ENCODE measurements at regions not wholly inside any gene's neighbourhood (a gene's known extent, or its start where the extent isn't known, plus 50 kb on each side); places are given as distances from the start of the nearest gene placed in this dataset.

DNA sequence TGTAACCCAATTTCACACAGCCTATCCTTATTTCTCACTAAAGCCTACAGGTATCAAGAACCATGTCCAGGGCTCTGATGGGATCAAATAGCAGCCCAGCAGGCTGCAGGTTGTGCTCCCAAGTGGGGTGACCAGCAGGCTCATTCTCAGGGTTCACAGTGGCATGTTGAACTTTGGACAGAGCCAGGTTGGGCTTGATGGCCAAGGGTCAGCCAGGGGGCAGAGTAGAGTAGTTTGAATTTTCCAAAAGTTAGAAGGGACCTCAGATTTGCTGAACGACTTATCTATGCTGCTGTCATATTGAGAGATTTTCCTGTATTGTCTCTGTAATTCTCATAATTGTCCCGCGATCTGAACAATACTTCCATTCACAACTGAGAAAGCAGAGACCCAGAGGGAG is 310.8 kb upstream of the BOD1L1 start:
- no peak for DNase-seq (ENCODE audit: low read depth)

DNA sequence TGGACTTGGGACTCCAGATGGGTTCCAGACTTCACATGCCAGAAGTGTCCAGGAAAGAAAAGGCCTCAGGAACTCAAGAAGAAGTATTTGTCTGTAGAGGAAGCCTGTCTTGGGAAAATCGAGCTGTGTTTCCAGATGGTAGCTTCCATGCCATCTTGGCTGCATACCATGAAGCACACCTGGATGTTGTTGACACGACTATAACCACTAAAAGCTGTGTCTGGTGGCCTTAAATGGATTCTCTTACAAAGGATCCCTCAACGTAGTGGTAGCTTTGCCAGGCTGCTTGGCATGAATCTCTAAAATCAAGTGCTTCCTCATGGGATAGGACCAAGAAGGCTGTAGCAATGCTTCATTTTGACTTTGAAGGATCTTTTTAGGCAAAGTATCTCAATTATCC is 313.4 kb upstream of the BOD1L1 start:
- DNase-seq (ENCODE audit: low read depth) = no peak

DNA sequence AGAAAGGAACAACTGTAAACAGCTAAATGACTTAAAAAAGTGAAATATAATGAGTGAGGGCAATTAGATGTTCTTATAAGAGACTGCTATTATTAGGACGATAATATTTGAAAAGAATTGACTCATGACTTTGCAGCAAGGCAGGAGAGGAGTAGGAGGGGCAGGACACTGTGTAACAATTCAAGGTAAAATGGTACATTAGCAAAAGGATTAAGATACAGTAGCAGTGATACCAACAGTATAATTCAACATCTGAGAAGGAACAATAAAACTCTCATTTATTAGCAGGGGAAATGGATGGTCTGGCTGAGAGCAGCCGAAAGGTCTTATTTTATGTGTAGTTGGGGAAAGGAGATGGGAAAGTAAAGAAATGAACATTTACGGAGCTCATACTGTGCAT is 315.5 kb upstream of the BOD1L1 start:
- DNase-seq (ENCODE audit: low read depth) = no peak

DNA sequence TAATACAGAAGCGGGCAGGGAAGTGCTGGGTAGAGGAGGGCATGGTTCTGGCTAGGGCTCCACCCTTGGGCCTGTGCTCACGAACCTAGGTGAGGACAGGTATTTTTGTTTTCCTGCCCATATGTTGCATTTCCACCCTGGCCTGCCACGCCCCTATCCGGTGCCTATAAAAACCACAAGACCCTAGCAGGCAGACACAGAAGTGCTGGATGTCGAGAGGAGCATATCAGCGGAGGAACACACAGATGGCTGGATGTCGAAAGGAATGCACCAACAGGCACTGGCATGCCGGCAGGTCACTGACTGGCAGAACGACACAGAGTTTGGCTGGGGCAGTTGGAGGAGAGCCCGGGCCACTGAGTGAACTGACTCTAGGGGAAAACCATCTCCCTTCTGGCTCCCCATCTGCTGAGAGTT is 316.6 kb upstream of the BOD1L1 start:
- DNase-seq (ENCODE audit: low read depth) = no peak

DNA sequence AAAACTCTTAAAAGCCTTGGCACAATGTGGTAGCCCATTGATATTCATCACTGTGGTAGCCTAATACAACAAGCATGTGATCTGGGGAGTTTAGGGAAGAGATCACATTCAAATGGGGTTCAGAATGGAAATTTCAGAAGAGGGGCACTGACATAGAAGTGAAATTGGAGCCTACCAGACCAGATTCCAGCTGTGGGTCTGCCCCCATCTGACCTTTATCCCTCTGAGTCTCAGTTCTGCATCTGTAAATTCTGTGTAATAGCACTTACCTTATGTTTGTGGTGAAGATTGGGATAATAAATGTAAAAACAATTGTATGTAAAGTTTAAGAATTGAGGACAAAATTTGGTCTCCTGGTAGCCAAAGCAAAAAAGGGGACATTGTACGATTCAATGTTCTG is 320.4 kb upstream of the BOD1L1 start:
- DNase-seq (ENCODE audit: low read depth) = no peak

DNA sequence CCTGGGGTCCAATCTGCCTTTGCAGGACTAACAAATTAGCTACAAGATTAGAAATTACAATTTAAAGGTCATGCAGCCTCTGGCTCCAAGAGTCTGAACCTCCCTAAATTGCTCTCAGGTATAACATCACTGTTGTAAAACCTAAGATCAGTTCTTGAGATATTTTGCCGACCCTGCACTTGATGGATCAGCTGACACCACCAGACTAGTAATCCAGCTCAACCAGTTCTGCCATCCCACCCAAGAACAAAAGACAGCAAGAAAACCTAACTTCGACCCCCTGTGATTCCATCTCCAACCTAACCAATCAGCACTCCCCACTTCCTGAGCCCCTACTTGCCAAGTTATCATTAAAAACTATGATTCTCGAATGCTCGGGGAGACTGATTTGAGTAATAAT is 323.0 kb upstream of the BOD1L1 start:
- no peak for DNase-seq (ENCODE audit: low read depth)

DNA sequence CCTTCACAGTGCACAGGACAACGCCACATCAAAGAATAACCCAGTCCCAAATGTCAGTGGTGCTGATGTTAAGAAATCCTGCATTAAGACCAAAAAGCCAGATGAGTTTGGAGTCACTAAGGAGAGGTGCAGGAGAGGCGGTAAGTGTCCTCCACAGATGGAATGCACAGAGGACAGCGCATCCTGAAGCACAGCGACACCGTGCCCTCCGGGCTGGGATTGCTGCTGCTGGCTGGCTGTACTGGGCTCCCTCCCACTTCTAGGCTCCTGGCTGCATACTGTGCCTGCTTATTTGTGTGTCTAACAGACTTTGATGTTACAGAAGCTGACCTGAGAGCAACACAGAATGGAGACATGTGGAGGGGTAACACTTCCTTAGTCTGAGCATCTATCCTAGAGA is 325.6 kb upstream of the BOD1L1 start:
- DNase-seq (ENCODE audit: low read depth) = no peak

DNA sequence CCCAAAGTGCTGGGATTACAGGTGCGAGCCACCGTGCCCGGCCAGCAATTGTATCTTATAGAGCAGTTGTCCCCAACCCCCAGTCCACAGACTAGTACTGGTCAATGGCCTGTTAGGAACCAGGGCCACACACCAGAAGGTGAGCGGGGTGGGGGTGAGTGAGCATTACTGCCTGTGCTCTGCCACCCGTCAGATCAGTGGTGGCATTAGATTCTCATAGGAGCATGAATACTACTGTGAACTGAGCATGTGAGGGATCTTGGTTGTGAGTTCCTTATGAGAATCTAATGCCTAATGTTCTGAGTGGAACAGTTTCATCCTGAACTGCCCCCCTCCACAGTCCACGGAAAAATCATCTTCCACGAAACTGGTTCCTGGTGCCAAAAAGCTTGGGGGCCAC is 328.0 kb upstream of the BOD1L1 start:
- DNase-seq (ENCODE audit: low read depth) = no peak

DNA sequence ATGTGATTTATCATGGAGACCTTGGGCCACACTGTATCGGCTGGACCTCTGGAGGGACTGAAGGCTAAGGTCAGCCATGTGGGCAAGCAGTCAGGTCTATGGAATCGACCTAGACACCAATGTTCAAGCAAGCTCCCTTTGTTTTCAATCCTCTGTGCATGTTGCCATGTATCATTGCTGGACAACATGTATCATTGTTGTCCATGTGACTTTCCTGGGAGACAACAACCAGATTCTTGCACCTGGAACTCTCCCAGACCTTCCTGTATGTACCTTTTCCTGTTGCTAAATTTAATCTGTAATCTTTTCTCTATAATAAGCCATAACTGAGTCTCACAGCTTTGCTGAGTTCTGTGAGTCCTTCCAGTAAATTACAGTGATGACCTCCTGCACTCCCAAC is 329.4 kb upstream of the BOD1L1 start:
- no peak for DNase-seq (ENCODE audit: low read depth)

DNA sequence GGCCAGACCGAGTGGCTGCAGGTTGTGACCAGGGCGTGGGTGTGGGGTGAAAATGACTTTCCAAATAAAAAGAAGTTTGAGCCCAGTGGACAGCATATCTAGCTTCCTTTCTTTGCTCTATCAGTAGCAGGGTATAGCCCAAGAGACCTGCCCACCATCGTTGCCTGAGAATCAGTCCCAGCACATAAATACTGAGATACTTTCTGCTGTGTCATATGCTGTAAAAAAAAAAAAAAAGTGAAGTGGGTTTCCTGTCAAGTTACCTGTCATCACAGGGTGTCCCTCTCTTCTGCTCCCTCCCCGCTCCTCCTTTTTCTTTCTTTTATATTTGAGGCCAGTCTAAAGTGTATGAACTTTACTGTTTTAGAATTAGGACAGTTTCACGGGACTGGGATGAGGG is 330.3 kb upstream of the BOD1L1 start:
- no peak for DNase-seq (ENCODE audit: low read depth)

DNA sequence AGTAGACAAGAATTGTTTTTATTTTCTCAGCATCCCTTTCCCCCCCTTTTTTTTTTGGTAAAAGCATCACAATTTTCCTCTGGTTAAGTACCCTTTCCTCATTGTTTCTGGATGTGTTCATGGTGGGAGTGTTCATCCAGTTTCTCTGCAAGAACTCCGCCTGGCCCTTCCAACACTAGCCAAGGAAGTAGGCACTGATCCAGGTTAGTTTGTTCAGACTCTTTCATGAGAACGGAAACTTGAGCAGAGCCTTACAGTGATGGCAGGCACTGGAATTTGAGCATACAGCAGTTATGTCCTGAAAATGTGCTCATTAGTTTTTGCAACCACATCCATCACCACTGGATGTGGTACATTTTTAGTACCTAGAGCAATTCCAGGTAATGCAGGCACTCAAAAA is 336.1 kb upstream of the BOD1L1 start:
- DNase-seq (ENCODE audit: low read depth) = peak; percentile 74

DNA sequence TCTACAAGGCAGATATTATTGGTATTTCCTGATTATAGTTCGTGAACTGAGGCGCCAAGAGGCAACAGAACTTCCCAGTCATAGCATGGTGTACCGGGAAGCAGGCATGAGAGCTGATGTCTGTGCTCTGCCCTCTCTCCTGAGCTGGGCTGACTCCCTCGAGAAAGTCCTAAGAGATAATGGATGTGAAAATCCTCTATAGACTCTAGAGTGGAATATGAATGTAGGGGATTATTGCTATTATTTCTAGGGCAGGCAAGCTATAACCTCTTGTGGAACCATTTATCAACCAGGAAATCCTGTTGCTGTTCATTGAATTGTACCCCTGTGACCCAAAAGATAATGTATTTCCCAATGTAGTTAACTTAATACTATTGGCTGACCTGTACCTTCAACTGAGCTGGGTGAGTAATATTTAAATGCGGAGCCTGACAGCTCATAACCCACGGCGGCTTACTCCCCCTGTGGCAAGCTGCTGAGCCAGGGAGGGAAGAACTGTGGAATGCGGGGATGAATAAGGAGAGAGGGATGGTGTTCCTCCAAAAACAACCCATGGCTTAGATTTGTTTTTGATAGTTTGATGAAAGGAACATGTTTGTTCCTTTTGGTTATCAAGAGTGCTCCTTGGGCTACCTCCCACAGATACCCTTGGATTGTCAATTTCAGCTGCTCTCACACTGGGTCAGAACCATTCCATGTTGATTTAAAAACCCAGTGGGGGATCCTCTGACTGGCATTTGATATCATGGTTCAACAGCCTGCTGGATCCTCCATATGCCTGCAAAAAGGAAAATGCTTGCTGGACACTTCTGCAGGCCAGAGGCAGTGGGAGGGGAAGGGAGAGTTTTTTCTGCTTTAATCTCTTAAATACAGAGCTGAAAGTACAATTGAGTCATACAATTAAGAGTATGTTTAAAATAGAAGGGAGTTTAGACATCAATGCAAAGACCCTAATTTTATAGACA is 339.0 kb upstream of the BOD1L1 start:
- DNase-seq (ENCODE audit: low read depth) = peak; percentile 78

DNA sequence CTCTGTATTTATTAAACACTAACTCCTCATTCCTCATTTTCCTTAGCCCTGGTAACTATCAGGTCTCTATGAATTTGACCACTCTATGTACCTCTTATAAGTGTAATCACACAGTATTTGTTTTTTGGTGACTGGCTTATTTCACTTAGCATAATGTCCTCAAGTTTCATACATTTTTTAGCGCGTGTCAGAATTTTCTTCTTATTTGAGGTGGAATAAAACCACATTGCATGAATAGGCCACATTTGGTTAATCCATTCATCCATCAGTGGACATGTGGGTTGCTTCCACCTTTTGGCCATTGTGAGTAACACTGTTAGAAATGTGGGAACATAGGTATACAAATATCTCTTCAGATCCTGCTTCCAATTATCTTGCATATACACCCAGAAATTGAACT is 341.2 kb upstream of the BOD1L1 start:
- DNase-seq (ENCODE audit: low read depth) = no peak

DNA sequence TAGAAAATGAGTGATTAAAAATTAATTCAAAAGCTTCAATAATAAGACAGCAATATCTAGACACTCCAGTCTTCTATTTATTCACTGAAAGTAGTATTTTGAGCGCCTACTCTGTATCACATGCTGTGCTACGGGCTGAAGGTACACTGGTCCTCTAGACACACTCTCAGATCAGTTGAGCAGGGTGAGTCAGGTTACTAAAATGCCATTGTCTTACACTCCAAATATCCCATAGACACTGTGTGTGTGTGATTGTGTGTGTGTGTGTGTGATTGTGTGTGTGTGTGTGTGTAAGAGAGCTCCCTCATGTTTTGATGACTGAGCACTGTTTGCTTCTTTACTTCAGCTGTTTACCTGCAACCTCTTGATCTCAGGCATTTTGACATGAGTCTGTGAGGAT is 342.8 kb upstream of the BOD1L1 start:
- no peak for DNase-seq (ENCODE audit: low read depth)

DNA sequence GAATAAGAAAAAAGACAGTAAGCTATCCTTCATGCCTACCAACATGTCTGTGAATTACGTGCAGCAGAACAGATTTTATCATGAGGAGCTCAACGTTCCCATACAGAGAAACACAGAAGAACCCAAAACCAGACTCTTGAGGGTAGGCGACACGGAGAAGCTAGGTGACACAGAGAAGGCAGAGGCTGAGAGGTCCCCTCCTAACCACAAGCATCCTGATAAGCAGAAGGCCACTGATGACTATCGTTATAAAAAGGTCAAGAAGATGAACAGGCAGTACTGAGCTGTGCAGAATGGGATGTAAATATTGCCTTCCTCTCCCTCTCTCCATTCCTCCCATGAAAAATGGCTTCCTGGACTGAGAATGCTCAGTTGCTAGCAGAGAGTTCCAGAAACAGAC is 350.2 kb upstream of the BOD1L1 start:
- DNase-seq (ENCODE audit: low read depth) = no peak

DNA sequence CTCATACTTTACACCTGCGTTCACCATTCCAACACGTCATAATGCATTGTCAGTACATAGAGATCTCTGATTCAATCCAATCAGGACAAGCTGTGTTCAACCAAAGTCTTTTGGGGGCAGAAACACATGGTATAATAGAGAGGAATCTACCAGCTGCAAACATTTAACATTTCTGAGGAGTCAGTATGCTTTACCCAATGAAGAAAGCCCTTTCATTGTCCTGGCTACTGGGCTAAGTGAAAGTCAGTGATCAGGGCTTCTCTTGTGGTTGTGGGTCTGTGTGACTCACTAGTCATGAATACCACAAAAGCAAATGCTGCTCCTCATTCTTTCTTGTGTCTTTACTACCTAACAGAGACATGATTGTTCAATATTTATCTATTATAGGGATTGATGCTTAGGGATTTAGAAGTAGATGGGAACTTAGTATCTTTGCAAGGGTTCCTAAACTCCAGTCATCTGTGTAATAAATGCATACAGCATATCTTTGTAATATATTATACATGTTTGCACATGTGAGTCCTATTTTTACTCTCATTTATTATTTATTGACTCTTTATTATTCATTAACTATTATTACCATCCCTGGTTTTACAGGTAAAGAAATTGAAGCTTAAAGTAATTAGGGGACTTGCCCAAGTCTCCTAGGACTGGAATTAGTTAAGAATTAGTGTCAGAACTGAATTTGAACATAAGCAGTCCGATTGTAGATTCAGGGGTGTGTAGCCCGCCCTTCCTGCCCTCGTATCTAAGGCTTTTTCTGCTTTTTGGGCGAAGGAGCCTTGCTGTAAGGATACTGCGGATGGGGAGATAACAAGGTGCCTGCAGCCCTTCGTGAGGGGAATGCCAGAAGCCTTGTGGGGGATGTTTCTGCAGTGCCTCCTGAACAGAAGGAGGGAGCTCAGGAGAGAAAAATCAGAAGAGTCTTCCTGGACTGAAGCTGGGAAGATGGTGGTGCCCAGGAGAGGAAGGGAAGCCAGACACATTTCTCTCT is 353.1 kb upstream of the BOD1L1 start:
- DNase-seq (ENCODE audit: low read depth) = peak; percentile 94

DNA sequence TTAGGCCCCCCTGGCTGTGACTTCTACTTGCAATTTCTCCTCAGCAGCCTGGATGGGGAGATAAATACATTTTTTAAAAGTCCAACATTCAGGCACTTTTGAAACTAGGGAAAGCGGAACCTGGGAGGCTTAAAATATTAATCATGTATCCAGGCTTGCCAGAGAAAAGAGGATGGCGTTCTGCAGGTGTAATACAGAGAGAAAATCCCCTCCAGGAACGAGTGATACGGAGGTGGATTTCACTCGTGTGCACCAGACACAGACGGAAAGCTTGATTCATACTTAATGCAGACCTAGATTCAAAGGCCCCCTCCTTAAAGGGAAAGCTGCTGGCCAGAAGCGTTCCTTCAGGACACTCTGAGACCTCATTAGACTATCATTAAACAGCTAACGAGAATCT is 354.0 kb upstream of the BOD1L1 start:
- DNase-seq (ENCODE audit: low read depth) = no peak

DNA sequence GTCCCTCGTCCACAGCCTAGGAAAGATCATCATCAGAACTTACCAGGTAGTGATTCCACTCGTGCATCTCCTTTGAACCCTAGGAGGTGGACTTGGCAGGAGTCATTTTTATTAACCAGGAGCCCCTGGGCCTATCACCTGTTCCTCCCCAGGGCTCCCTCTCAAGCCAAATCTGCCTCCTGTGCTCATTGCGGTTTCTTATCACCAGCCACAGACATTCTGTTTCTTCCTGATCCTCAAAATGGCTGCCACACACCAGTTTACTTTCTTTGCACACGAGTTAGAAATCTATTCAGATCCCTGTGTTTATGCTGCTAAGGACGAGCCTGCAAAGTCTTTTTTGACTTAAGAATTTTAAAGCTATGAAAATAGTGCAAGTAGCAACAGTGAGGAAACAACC is 354.5 kb upstream of the BOD1L1 start:
- no peak for DNase-seq (ENCODE audit: low read depth)

DNA sequence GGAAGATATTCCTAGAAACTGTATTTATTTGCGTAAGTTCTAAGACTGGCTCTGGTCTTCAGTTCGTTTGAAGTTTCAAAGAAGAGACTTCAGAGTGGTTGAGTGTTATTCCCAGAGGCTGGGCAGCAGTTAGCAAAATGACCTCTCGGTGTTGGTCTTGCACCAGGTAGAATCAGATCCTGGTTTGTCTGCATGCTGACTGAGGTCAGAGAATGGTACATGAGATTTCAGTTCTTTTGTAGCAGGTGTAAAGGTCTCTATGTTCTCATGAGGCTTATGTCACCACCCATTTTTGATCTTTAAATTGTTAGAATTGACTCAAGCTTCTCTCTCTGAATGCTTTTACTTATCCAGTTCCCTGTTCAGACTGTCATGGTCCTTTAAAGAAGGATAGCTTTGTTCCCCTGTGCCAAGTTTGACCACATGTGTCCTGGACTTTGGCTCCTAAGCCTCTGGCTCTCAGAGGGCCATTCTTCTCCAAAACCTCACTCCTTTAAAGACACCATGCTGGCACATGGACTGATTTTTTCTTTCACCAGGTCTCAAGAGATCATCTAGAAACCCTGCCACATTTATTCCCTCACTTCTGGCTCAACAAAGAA is 355.8 kb upstream of the BOD1L1 start:
- no peak for DNase-seq (ENCODE audit: low read depth)

DNA sequence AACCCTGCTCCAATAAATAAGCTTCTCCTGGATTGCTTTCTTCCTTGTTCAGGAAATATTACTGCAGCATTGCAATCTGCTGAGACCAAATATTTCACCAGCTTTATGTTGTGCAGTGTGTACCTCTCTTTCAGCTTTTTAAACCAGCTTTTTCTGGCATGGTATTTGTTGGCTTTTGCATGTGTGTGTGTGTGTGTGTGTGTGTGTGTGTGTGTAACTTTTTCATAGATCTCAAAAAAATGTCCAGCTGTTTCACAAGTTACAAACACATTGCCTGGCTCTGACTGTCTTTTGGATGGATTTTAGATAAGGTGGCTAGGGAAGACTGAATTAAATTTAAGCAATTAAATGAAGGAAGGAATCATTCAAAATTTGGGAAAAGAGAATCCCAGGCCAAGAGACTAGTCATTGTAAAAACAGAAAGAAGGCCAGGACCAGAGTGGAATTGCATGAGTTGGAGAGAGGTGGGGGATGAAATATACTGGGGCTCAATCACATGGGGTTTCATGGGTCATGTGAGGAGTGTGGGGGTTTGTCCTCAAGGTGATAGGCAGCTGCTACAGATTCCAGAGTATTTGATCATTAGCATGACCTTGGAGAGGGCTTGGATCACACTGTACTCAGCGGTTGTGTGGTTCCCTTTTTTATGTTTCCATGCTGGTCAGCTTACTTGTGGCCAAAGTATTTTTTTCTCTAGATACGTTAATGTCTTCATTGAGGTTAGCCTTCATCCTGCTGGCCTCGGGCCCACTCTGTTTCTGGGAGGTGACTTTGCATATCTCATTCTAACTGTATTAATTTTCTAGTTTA is 357.7 kb upstream of the BOD1L1 start:
- DNase-seq (ENCODE audit: low read depth) = peak; percentile 98

DNA sequence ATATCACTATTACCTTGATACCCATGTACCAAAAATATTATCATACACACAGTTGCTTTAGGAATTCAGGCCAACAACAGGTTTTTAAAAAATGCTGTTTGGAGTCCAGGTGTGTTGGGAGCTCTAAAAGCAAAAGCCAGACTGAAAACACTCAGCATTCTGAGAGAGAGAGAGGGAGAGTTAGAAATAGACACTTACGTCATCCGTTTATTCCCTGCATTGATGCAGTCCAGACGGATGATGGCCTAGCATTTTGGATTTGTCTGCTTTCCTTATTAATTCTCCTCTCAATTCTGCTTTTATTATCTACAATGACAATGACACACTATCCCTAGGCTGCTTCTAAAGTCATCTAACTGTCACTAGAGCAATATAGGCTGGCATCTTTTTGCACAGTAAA is 358.3 kb upstream of the BOD1L1 start:
- DNase-seq (ENCODE audit: low read depth) = peak; percentile 13

DNA sequence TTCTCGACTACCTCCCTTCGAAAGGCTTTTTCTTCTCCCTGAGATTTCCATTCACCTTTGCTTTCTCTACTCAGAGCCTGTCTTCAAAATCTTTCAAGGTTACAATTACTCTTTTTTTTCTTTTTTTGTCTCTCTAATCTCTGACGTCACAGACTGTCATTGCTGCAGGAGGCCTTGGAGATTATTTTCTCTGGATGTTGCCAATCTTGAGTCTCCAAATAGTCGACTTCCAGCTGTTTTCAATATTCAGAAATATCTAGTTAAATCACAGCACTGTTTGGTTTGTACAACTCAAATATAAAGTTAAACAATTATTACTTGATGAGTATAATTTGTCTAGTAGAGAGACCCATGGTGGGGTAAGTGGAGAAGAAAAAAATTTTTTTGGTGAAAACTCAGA is 359.0 kb upstream of the BOD1L1 start:
- no peak for DNase-seq (ENCODE audit: low read depth)

Measured in stromal cell of bone marrow (primary cell).